ENCODE measurements at regions not wholly inside any gene's neighbourhood (a gene's known extent, or its start where the extent isn't known, plus 50 kb on each side); places are given as distances from the start of the nearest gene placed in this dataset.

GRCh38 chr14:94906577-94906976 lies 136.7 kb upstream of the GSC start:
- no peaks in the 10 kb centered on the region for H3K4me1 Mint-ChIP-seq (ENCODE audit: unreplicated experiment)
- no peaks in the 10 kb centered on the region for H3K9me3 Mint-ChIP-seq (ENCODE audit: unreplicated experiment)
- no peak for DNase-seq (ENCODE audit: low spot score)
- no peaks in the 10 kb centered on the region for H3K36me3 Mint-ChIP-seq (ENCODE audit: low read depth, unreplicated experiment)
- no peak for TF ChIP-seq CTCF (IDR thresholded peaks at IDR 0.05; ENCODE audit: unreplicated experiment)
- H3K27ac Mint-ChIP-seq (ENCODE audit: unreplicated experiment), result no peak overlapping the region
- H3K4me3 Mint-ChIP-seq (ENCODE audit: unreplicated experiment), result no peak overlapping the region
- H3K27me3 Mint-ChIP-seq (ENCODE audit: unreplicated experiment), result no peaks in the 10 kb centered on the region

GRCh38 chr14:94904636-94905035 lies 134.7 kb upstream of the GSC start:
- Mint-ChIP-seq H3K4me3 (ENCODE audit: unreplicated experiment) (no peak overlapping the region), H3K9me3 (ENCODE audit: unreplicated experiment) (no peaks in the 10 kb centered on the region), H3K27me3 (ENCODE audit: unreplicated experiment) (no peaks in the 10 kb centered on the region), H3K4me1 (ENCODE audit: unreplicated experiment) (no peaks in the 10 kb centered on the region), H3K36me3 (ENCODE audit: low read depth, unreplicated experiment) (no peaks in the 10 kb centered on the region), H3K27ac (ENCODE audit: unreplicated experiment) (no peak overlapping the region)
- no peak for DNase-seq (ENCODE audit: low spot score)
- no peak for TF ChIP-seq CTCF (IDR thresholded peaks at IDR 0.05; ENCODE audit: unreplicated experiment)

- Mint-ChIP-seq H3K9me3 (ENCODE audit: unreplicated experiment) (no peaks in the 10 kb centered on the region), H3K36me3 (ENCODE audit: low read depth, unreplicated experiment) (no peaks in the 10 kb centered on the region), H3K27me3 (ENCODE audit: unreplicated experiment) (no peaks in the 10 kb centered on the region), H3K4me1 (ENCODE audit: unreplicated experiment) (no peaks in the 10 kb centered on the region), H3K4me3 (ENCODE audit: unreplicated experiment) (no peak overlapping the region), H3K27ac (ENCODE audit: unreplicated experiment) (no peak overlapping the region)
- no peak for TF ChIP-seq CTCF (IDR thresholded peaks at IDR 0.05; ENCODE audit: unreplicated experiment)
- DNase-seq (ENCODE audit: low spot score), result no peak
Measured at GRCh38 chr14:94903883-94904282, 134.0 kb upstream of the GSC start.

- no peaks in the 10 kb centered on the region for H3K27me3 Mint-ChIP-seq (ENCODE audit: unreplicated experiment)
- no peaks in the 10 kb centered on the region for H3K4me1 Mint-ChIP-seq (ENCODE audit: unreplicated experiment)
- no peak overlapping the region for H3K4me3 Mint-ChIP-seq (ENCODE audit: unreplicated experiment)
- no peak for TF ChIP-seq CTCF (IDR thresholded peaks at IDR 0.05; ENCODE audit: unreplicated experiment)
- H3K9me3 Mint-ChIP-seq (ENCODE audit: unreplicated experiment), result no peaks in the 10 kb centered on the region
- no peaks in the 10 kb centered on the region for H3K36me3 Mint-ChIP-seq (ENCODE audit: low read depth, unreplicated experiment)
- H3K27ac Mint-ChIP-seq (ENCODE audit: unreplicated experiment), result no peak overlapping the region
- DNase-seq (ENCODE audit: low spot score), result no peak
Measured at GRCh38 chr14:94903338-94903737, 133.4 kb upstream of the GSC start.

- Mint-ChIP-seq H3K27ac (ENCODE audit: unreplicated experiment) (no peak overlapping the region), H3K9me3 (ENCODE audit: unreplicated experiment) (no peaks in the 10 kb centered on the region), H3K36me3 (ENCODE audit: low read depth, unreplicated experiment) (no peaks in the 10 kb centered on the region), H3K27me3 (ENCODE audit: unreplicated experiment) (no peaks in the 10 kb centered on the region), H3K4me3 (ENCODE audit: unreplicated experiment) (no peak overlapping the region), H3K4me1 (ENCODE audit: unreplicated experiment) (no peaks in the 10 kb centered on the region)
- TF ChIP-seq CTCF (IDR thresholded peaks at IDR 0.05; ENCODE audit: unreplicated experiment), result no peak
- DNase-seq (ENCODE audit: low spot score), result no peak
Measured at GRCh38 chr14:94897561-94897960, 127.6 kb upstream of the GSC start.
